ENCODE measurements at regions not wholly inside any gene's neighbourhood (a gene's known extent, or its start where the extent isn't known, plus 50 kb on each side); places are given as distances from the start of the nearest gene placed in this dataset.

GRCh38 chr13:62799931-62800436, 1384.3 kb upstream of the PCDH20 start:
- TF ChIP-seq ZNF709 (CRISPR knock-in tag; IDR thresholded peaks at IDR 0.05), result no peak
- no peak for TF ChIP-seq CENPX (CRISPR knock-in tag; IDR thresholded peaks at IDR 0.05)
- TF ChIP-seq BRD4 (CRISPR knock-in tag; IDR thresholded peaks at IDR 0.05), result no peak
- no peak for TF ChIP-seq SALL2 (CRISPR knock-in tag; IDR thresholded peaks at IDR 0.05)
- no peak for TF ChIP-seq FIP1L1 (IDR thresholded peaks at IDR 0.05; ENCODE audit: borderline replicate concordance, insufficient read depth, low read depth, low read length)
- no peak for TF ChIP-seq ATRX (CRISPR knock-in tag; IDR thresholded peaks at IDR 0.05; ENCODE audit: borderline replicate concordance)
- TF ChIP-seq ZNF597 (CRISPR knock-in tag; IDR thresholded peaks at IDR 0.05), result no peak
- no peak for TF ChIP-seq RNF2 (conservative IDR thresholded peaks at IDR 0.05; ENCODE audit: low read depth)
- no peak for TF ChIP-seq TAF15 (IDR thresholded peaks at IDR 0.05; ENCODE audit: low read depth, low read length, poor library complexity, severe bottlenecking)
- no peak for TF ChIP-seq ZNF224 (CRISPR knock-in tag; IDR thresholded peaks at IDR 0.05)
- TF ChIP-seq CHD2 (IDR thresholded peaks at IDR 0.05; ENCODE audit: low read depth, low read length), result no peak
- Histone ChIP-seq H3K4me2 (ENCODE audit: low read depth, low read length) (no peak overlapping the region), H3K4me3 (replicated peaks in 1 of 3; ENCODE audit: insufficient read depth in 1 of 3, low read depth in 2 of 3, low read length in 3 of 3) (no peak overlapping the region), H4K20me1 (ENCODE audit: insufficient read depth, low read length) (no peaks in the 10 kb centered on the region; the same call in 1 of the 2 replicates), H3K4me1 (ENCODE audit: insufficient read depth, low read length) (no peaks in the 10 kb centered on the region), H3K36me3 (replicated peaks in 1 of 2; ENCODE audit: control insufficient read depth in 1 of 2, insufficient read depth in 2 of 2, low read length in 2 of 2) (no peaks in the 10 kb centered on the region), H3K9me3 (ENCODE audit: low read length) (no peaks in the 10 kb centered on the region), H3K79me2 (ENCODE audit: insufficient read depth, low read length) (no peaks in the 10 kb centered on the region), H3K9ac (ENCODE audit: insufficient read depth, low read depth, low read length) (no peak overlapping the region), H2AFZ (ENCODE audit: low read length) (no peak overlapping the region), H3K27ac (ENCODE audit: extremely low read length, insufficient read depth, low read length) (no peak overlapping the region), H3K27me3 (ENCODE audit: control insufficient read depth in 1 of 2, insufficient read depth in 2 of 2, low read length in 2 of 2) (no peaks in the 10 kb centered on the region)
- POLR2A ChIA-PET, result no interaction called here
- BruUV-seq (replicated peaks), result no TSS peak
- ATAC-seq, result no peak
- FAIRE-seq, result no peak
- WGBS (ENCODE audit: low lambda C conversion rate), result 0% methylated on average over 4 of the region's 5 CpGs
- in situ Hi-C loops (cut with HindIII; ENCODE audit: extremely low pct_ligation_motif_present, low pct_unique_long_range_greater_than_20kb), result no loop called here
- CTCF ChIA-PET (ENCODE audit: low intra/inter-chr PET ratio, low total read pairs), result no interaction called here
- intact Hi-C loops (cut with micrococcal nuclease; ENCODE audit: unreplicated experiment), result no loop called here
- DNase-seq (ENCODE audit: low spot score), result no peak
